ENCODE measurements at regions not wholly inside any gene's neighbourhood (a gene's known extent, or its start where the extent isn't known, plus 50 kb on each side); places are given as distances from the start of the nearest gene placed in this dataset.

DNA sequence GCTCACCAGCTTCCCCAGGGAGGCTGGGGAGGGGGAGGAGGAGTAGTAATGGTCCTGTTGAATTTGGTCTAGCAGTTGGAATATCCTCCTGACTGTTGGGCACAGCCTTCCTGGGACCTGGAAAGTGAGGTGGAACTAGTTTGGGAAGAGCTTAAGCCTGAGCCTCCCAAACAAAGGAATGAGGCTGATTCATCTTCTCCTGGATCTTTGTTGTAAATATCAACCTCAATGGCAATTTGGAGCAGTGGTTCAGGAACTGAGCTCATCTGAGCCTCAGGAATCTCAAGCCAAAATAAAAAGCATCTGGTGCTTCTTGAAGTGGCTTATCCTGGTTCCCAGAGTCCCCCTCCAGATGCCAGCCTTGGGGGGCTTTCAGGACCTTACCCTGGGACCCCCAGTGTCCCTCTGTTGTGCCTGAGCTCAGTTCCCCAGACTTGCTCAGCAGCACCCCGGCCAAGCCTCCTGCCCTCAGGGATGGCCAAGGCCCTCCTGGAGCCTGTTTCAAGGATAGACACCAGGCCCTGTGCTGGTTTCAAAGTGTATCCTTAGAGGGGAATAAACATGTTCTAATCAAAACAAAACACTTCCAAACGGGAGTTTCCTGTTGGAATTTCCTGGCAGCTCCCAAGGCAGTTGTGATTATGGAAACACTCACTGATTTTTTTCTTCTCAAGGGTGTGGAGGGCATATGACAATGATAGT lies 112.6 kb downstream of the DDX1 start:
- TF ChIP-seq EZH2phosphoT487 (IDR thresholded peaks at IDR 0.05; ENCODE audit: low read depth) = no peak
- TF ChIP-seq, protein P1, sequence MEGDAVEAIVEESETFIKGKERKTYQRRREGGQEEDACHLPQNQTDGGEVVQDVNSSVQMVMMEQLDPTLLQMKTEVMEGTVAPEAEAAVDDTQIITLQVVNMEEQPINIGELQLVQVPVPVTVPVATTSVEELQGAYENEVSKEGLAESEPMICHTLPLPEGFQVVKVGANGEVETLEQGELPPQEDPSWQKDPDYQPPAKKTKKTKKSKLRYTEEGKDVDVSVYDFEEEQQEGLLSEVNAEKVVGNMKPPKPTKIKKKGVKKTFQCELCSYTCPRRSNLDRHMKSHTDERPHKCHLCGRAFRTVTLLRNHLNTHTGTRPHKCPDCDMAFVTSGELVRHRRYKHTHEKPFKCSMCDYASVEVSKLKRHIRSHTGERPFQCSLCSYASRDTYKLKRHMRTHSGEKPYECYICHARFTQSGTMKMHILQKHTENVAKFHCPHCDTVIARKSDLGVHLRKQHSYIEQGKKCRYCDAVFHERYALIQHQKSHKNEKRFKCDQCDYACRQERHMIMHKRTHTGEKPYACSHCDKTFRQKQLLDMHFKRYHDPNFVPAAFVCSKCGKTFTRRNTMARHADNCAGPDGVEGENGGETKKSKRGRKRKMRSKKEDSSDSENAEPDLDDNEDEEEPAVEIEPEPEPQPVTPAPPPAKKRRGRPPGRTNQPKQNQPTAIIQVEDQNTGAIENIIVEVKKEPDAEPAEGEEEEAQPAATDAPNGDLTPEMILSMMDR (IDR thresholded peaks at IDR 0.05; ENCODE audit: low read depth, low read length) = no peak

Measured in OCI-LY3 (cell line).